ENCODE measurements at regions not wholly inside any gene's neighbourhood (a gene's known extent, or its start where the extent isn't known, plus 50 kb on each side); places are given as distances from the start of the nearest gene placed in this dataset.

DNA sequence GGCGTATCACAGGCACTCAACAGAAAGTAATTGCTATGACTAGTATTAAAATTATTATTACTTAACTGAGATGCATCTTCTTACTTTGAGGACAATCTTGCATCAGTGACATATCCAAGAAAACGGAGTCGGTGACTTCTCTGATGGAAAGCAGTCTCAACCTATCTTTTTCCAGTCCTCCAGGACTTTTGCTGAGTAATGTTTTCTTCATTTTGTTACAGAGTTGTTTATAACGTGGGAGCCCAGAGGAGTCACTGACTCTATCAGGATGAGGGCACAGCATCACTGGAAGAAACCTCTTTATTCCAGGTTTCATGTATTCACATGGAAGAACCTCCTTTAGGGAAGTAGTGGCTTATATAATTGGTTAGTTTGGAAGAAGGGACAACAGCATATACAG, 51.5 kb upstream of the MELK start:
- no peak overlapping the region for H3K9ac ChIP-seq (ENCODE audit: low read length)
- Mint-ChIP-seq H3K9me3 (ENCODE audit: insufficient read depth) (no peaks in the 10 kb centered on the region), H3K4me1 (no peaks in the 10 kb centered on the region), H3K27me3 (peaks cover 10% of the 10 kb centered on the region), H3K27ac (no peak overlapping the region), H3K4me3 (no peak overlapping the region)
- no peaks in the 10 kb centered on the region for H3K27me3 ChIP-seq (replicated peaks in 1 of 4; ENCODE audit: control extremely low read depth in 1 of 4, control insufficient read depth in 3 of 4, insufficient read depth in 4 of 4, low read length in 3 of 4)
- ATAC-seq (ENCODE audit: low read depth) (no peak), DNase-seq (no peak)
- H3K27ac ChIP-seq (ENCODE audit: low read length in 2 of 2) = no peak overlapping the region
- H3K79me2 ChIP-seq (ENCODE audit: control insufficient read depth, insufficient read depth, low read length) = no peaks in the 10 kb centered on the region
- H3K4me1 ChIP-seq (ENCODE audit: control insufficient read depth in 2 of 2, insufficient read depth in 2 of 2, low read length in 2 of 2) = no peaks in the 10 kb centered on the region
- ChIA-PET CTCF (no interaction called here), POLR2A (no interaction called here)
- no peaks in the 10 kb centered on the region for H3K36me3 ChIP-seq (replicated peaks in 1 of 2; ENCODE audit: control extremely low read depth in 1 of 2, control insufficient read depth in 1 of 2, extremely low read depth in 1 of 2, insufficient read depth in 2 of 2, low read length in 1 of 2)
- TF ChIP-seq EZH2 (IDR thresholded peaks at IDR 0.05; ENCODE audit: borderline replicate concordance, insufficient read depth, low read depth, low read length, poor library complexity, severe bottlenecking) = no peak
- TF ChIP-seq, protein P1, sequence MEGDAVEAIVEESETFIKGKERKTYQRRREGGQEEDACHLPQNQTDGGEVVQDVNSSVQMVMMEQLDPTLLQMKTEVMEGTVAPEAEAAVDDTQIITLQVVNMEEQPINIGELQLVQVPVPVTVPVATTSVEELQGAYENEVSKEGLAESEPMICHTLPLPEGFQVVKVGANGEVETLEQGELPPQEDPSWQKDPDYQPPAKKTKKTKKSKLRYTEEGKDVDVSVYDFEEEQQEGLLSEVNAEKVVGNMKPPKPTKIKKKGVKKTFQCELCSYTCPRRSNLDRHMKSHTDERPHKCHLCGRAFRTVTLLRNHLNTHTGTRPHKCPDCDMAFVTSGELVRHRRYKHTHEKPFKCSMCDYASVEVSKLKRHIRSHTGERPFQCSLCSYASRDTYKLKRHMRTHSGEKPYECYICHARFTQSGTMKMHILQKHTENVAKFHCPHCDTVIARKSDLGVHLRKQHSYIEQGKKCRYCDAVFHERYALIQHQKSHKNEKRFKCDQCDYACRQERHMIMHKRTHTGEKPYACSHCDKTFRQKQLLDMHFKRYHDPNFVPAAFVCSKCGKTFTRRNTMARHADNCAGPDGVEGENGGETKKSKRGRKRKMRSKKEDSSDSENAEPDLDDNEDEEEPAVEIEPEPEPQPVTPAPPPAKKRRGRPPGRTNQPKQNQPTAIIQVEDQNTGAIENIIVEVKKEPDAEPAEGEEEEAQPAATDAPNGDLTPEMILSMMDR (IDR thresholded peaks at IDR 0.05) = no peak
- no CpG with 5 or more reads among the region's 4 CpGs for WGBS (ENCODE audit: insufficient coverage)
- intact Hi-C loops (cut with micrococcal nuclease) = no loop called here
- H3K4me3 ChIP-seq (ENCODE audit: control extremely low read depth in 1 of 5, extremely low read depth in 1 of 5, insufficient read depth in 1 of 5, low read depth in 2 of 5, low read length in 4 of 5) = no peak overlapping the region
- no peak overlapping the region for H2AFZ ChIP-seq (ENCODE audit: insufficient read depth, low read depth, low read length, poor library complexity, severe bottlenecking)
- H3K4me2 ChIP-seq (replicated peaks; ENCODE audit: low read depth, low read length, poor library complexity, severe bottlenecking) = no peak overlapping the region
- no peaks in the 10 kb centered on the region for H3K9me3 ChIP-seq (ENCODE audit: control extremely low read depth in 1 of 3, control insufficient read depth in 2 of 3, insufficient read depth in 1 of 3, low read length in 2 of 3)
- no peaks in the 10 kb centered on the region for H4K20me1 ChIP-seq (ENCODE audit: control insufficient read depth, insufficient read depth, low read length, poor library complexity, severe bottlenecking)

DNA sequence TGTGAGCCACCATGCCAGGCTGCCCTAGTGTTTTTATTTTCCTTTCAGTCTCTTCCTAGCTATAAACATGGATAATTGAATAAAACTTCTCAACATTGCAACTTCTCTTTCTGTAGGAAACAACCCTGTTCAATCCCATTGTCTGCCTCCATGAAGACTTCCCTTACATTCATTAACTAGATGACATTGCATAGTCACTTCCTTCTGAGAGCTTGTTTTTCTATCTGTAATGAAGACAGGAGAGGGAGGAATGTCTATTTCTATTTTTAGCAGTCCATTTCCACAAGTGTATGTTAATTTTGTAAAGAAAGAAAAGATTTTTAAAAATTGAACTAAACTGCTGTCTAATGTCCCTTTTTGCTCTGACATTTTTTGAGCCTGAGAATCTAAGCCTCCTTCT, 55.6 kb upstream of the MELK start:
- CTCF ChIA-PET = interaction anchor here (1.2 kb wide), 1 partner anchor 40 kb away, joined by 6 read pairs; no protein-coding TSS in a partner anchor
- Mint-ChIP-seq H3K27ac (no peak overlapping the region), H3K4me3 (no peak overlapping the region), H3K27me3 (peaks cover 10% of the 10 kb centered on the region), H3K9me3 (ENCODE audit: insufficient read depth) (no peaks in the 10 kb centered on the region), H3K4me1 (no peaks in the 10 kb centered on the region)
- H3K9ac ChIP-seq (ENCODE audit: low read length) = no peak overlapping the region
- no peak overlapping the region for H2AFZ ChIP-seq (ENCODE audit: insufficient read depth, low read depth, low read length, poor library complexity, severe bottlenecking)
- intact Hi-C loops (cut with micrococcal nuclease) = no loop called here
- H3K4me3 ChIP-seq (ENCODE audit: control extremely low read depth in 1 of 5, extremely low read depth in 1 of 5, insufficient read depth in 1 of 5, low read depth in 2 of 5, low read length in 4 of 5) = no peak overlapping the region
- H3K4me1 ChIP-seq (ENCODE audit: control insufficient read depth in 2 of 2, insufficient read depth in 2 of 2, low read length in 2 of 2) = no peaks in the 10 kb centered on the region
- no peaks in the 10 kb centered on the region for H3K27me3 ChIP-seq (replicated peaks in 1 of 4; ENCODE audit: control extremely low read depth in 1 of 4, control insufficient read depth in 3 of 4, insufficient read depth in 4 of 4, low read length in 3 of 4)
- no peak for ATAC-seq (ENCODE audit: low read depth)
- H4K20me1 ChIP-seq (ENCODE audit: control insufficient read depth, insufficient read depth, low read length, poor library complexity, severe bottlenecking) = no peaks in the 10 kb centered on the region
- DNase-seq = no peak
- no peaks in the 10 kb centered on the region for H3K79me2 ChIP-seq (ENCODE audit: control insufficient read depth, insufficient read depth, low read length)
- H3K9me3 ChIP-seq (ENCODE audit: control extremely low read depth in 1 of 3, control insufficient read depth in 2 of 3, insufficient read depth in 1 of 3, low read length in 2 of 3) = no peaks in the 10 kb centered on the region
- POLR2A ChIA-PET = no interaction called here
- H3K4me2 ChIP-seq (replicated peaks; ENCODE audit: low read depth, low read length, poor library complexity, severe bottlenecking) = no peak overlapping the region
- H3K36me3 ChIP-seq (replicated peaks in 1 of 2; ENCODE audit: control extremely low read depth in 1 of 2, control insufficient read depth in 1 of 2, extremely low read depth in 1 of 2, insufficient read depth in 2 of 2, low read length in 1 of 2) = no peaks in the 10 kb centered on the region
- no peak overlapping the region for H3K27ac ChIP-seq (ENCODE audit: low read length in 2 of 2)
- no peak for TF ChIP-seq EZH2 (IDR thresholded peaks at IDR 0.05; ENCODE audit: borderline replicate concordance, insufficient read depth, low read depth, low read length, poor library complexity, severe bottlenecking)
- TF ChIP-seq, protein P1 (IDR thresholded peaks at IDR 0.05) = no peak
